Activated CD4-positive, alpha-beta T cell treated with anti-CD3 and anti-CD28 coated beads, Interleukin-2, amount 50 U/mL, for 24 hours (primary cell): ENCODE measurements at regions not wholly inside any gene's neighbourhood (a gene's known extent, or its start where the extent isn't known, plus 50 kb on each side); places are given as distances from the start of the nearest gene placed in this dataset.
"Not testable (repeated sequence)": the region's sequence is repeated elsewhere in the genome, so short reads cannot be mapped to it uniquely, and the experiment has no call there.

Experiments
- DNase-seq, 2 donors: peaks; one replicate each; pipeline ENCODE4 v3.0.0-alpha.2; 2020; ENCODE audit warnings: low read depth in 1 of 2, low spot score in 1 of 2

- DNase-seq = no peak
Observed at GRCh38 chr4:187724456-187724855, 271.1 kb upstream of the ZFP42 start.

DNA sequence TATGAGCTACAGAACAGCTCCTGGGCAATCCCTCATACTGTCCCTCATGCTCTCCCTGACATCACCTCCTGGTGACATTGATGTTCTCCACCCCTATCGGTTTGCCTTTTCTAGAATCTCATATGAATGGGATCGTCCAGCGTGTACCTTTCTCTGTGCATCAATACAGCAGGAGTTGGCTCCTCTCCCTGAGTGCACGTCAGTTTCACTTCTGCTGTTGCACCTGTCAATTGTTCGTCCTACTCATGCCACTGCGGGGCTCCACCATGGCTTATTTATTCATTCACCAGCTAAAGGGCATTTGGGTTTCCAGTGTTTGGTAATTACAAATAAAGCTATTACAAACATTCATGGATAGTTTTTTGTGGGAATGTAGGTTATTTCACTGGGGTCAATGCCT lies 269.1 kb upstream of the ZFP42 start:
- DNase-seq = no peak

GRCh38 chr4:187732524-187732923 lies 263.0 kb upstream of the ZFP42 start:
- no peak for DNase-seq

DNA sequence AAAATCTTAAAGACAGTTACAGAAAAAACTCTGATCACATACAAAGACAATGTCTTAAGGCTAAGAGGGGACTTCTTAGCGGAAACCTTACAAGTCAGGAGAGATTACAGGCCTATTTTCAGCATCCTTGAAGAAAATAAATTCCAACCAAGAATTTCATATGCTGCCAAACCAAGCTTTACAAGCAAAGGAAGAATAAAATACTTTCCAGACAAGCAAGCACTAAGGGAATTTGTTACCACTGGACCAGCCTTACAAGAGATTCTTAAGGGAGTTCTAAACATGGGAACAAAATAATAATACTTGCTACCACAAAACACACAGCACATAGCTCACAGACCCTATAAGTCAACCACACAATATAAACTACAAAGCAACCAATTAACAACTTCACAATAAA lies 255.8 kb upstream of the ZFP42 start:
- DNase-seq = no peak

- no peak for DNase-seq
Observed at GRCh38 chr4:187744911-187745310, 250.7 kb upstream of the ZFP42 start.

- DNase-seq = not testable (repeated sequence)
Observed at GRCh38 chr4:187750652-187751051, 244.9 kb upstream of the ZFP42 start.

DNA sequence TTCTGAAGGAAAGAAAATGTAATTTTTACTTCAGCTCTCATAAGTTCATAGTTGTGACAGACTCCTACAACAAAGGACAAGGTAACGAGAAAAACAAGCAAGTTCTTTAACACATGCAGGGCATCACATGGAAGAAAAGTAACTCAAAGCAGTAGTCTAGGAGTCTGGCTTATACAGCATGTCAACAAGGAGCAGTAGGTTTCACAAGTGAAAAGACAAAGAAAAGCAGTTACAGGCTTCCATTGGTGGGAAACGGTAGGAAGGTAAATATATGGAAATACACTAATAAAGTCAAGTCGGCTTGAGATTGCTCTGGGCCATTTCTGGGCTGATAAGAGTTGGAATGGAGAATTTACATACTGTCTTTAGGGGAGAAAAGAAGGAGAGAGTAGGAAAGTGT lies 228.4 kb upstream of the ZFP42 start:
- no peak for DNase-seq

DNA sequence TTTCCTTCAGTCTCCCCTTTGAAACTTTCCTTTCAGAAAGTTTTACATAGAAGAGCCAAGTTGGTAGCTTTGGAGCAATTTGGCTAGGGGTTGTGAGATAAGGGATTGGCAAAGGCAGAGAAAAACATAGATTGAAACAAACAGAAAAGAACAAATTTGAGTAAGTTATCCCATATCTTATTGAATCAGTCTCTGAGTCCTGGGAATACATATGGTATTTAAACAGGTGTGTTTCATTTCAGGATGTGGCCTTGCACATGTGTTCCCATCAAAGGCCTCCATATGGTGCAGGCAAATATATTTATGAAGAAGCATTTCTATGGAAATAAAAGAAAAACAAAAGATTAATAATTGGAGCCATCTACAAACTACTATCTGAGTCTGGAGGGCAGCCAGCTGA lies 227.9 kb upstream of the ZFP42 start:
- no peak for DNase-seq

- no peak for DNase-seq
Observed at GRCh38 chr4:187770345-187770744, 225.2 kb upstream of the ZFP42 start.

- no peak for DNase-seq
Observed at GRCh38 chr4:187777954-187778353, 217.6 kb upstream of the ZFP42 start.

- no peak for DNase-seq
Observed at GRCh38 chr4:187780070-187780469, 215.5 kb upstream of the ZFP42 start.

GRCh38 chr4:187782286-187782824 lies 213.2 kb upstream of the ZFP42 start:
- DNase-seq = no peak

- DNase-seq = no peak
Observed at GRCh38 chr4:187786190-187786589, 209.4 kb upstream of the ZFP42 start.

GRCh38 chr4:187789078-187789477 lies 206.5 kb upstream of the ZFP42 start:
- DNase-seq = no peak

DNA sequence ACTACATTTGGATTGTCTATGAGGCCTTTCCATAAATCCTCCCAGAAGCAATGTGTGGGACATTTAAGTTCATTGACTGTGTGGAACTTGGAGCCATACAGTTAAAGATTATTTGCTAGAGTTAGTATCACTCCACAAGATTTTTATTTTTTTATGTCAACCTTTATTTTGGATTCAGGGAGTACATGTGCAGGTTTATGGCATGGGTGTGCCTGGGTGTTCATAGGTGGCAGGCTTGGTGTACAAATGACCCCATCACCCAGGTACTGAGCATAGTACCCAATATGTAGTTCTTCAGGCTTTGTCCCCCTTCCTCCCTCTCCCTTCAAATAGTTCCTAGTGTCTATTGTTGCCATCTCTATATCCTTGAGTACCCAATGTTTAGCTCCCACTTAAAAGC lies 199.8 kb upstream of the ZFP42 start:
- DNase-seq = no peak

DNA sequence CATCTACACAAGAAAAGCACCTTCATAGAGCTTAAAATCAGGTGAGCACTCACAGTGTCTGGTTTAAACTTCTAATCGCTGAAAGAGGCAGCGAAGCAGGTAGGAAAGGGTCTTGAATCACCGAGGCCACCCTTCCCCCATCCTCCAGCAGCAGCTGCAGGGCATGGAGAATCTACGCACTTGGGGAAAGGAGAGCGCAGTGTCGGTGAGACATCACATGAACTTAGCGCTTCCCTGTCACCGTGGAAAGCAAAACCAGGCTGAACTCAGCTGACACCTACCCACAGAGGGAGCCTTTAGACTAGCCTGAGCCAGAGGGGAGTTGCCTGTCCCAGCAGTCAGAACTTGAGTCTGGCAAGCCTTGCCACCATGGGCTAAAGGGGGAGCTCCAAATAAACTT lies 197.2 kb upstream of the ZFP42 start:
- no peak for DNase-seq

DNA sequence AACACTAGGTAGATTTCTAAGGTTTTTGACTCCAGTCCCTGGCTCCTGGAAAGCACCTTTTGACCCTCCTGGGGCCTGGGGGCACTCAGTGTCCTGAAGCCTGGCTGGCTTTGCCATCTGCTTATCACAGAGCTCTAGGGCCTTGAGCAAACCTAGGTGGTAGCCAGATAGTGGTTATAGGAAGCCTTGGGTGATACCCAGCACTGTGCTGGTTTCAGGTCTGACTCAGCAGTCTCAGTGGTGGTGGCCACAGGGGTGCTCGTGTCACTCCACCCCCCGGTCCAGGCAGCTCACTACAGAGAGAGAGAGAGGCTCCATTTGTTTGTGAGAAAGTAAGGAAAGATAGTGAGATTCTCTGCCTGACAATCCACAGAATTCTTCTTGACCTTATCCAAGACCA lies 195.8 kb upstream of the ZFP42 start:
- no peak for DNase-seq

- no peak for DNase-seq
Observed at GRCh38 chr4:187811591-187811990, 184.0 kb upstream of the ZFP42 start.

DNA sequence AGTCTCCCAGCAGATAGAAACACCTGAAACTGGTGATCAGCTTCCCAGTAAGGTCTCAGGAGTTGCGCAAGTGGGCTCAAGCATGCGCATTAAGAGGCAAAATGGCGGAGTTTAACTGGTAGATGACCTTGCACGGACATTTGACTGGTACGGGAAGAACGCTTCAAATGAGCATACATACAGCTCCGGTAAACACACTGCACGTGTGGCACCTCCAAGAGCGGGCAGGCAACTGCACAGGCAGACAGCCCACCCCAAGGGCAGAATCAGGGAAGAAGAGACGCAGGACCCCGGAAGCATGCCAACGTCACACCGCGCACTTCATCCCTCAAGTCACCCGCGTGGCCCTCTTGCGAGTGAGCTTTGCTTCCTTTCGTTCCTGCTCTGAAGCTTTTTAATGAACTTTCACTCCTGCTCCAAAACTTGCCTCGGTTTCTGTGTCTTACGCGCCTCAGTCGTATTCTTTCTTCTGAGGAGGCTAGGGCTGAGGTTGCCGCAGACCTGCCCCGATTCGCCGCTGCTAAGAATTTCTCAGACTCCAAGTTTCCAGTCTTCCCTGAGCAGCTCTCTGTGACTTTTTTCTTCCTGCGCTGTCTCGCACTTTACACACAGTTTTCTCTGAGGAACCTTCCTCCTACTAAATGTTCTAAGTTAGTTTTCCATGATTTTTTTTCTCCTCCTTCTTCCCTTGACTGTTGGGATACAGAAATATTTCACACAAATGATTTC lies 180.7 kb upstream of the ZFP42 start:
- no peak for DNase-seq

GRCh38 chr4:187826725-187827124 lies 168.8 kb upstream of the ZFP42 start:
- DNase-seq = no peak

DNA sequence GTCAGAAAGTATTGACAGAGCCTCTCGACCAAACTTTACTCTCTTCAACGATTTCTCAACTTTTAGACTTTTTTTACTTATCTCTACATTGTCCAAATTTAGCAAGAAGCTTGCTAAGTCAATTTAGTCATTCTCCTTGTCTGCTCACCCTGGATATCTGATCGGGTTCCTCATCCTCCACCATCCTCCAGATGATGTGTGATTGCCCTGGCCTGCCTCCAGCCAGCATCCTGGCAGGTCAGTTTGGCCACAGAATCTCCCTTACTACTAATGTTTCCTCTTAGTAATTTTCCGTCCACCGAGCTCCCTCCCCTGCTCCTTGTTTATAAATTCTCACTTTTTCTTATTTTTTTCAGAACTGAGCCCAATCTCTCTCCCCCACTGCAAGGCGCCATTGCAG lies 167.9 kb upstream of the ZFP42 start:
- no peak for DNase-seq

- DNase-seq = no peak
Observed at GRCh38 chr4:187839765-187840164, 155.8 kb upstream of the ZFP42 start.

- no peak for DNase-seq
Observed at GRCh38 chr4:187840814-187841213, 154.8 kb upstream of the ZFP42 start.
